Astrocyte (in vitro differentiated cells and primary cell): ENCODE measurements at regions not wholly inside any gene's neighbourhood (a gene's known extent, or its start where the extent isn't known, plus 50 kb on each side); places are given as distances from the start of the nearest gene placed in this dataset.

Source experiments
- DNase-seq: peaks from one replicate; pipeline ENCODE4 v3.0.0-alpha.2; 2010; ENCODE audit warnings: low read depth
- FAIRE-seq: peaks from 2 replicates; lab custom pipeline; 2011; peaks lifted over from hg19 to GRCh38; lab: Jason Lieb, UNC
- H2AFZ ChIP-seq: 2 replicates; pipeline ENCODE4 v1.6.0; 2012; ENCODE audit warnings: low read depth, low read length, inconsistent platforms
- H3K27ac ChIP-seq: 2 replicates; pipeline ENCODE4 v1.5.1; 2011; ENCODE audit warnings: low read depth, low read length, inconsistent platforms
- H3K27me3 ChIP-seq: 2 replicates; pipeline ENCODE4 v1.6.0; 2011; ENCODE audit warnings: low read length, inconsistent platforms; ENCODE audit not compliant: insufficient read depth
- H3K36me3 ChIP-seq: 2 replicates; pipeline ENCODE4 v1.5.1; 2011; ENCODE audit warnings: low read length, inconsistent platforms; ENCODE audit not compliant: insufficient read depth
- H3K4me1 ChIP-seq: 2 replicates; pipeline ENCODE4 v1.5.1; 2011; ENCODE audit warnings: low read length, inconsistent platforms; ENCODE audit not compliant: insufficient read depth
- H3K4me2 ChIP-seq: 2 replicates; pipeline ENCODE4 v1.6.0; 2012; ENCODE audit warnings: low read length, inconsistent platforms
- H3K4me3 ChIP-seq: 2 replicates; pipeline ENCODE4 v1.5.1; 2011; ENCODE audit warnings: low read depth, mild to moderate bottlenecking, low read length, inconsistent platforms; ENCODE audit not compliant: insufficient read depth
- H3K79me2 ChIP-seq: 2 replicates; pipeline ENCODE4 v1.6.0; 2012; ENCODE audit warnings: mild to moderate bottlenecking, low read length, inconsistent platforms; ENCODE audit not compliant: insufficient read depth
- H3K9ac ChIP-seq: 2 replicates; pipeline ENCODE4 v1.6.0; 2012; ENCODE audit warnings: mild to moderate bottlenecking, low read length, inconsistent platforms
- H3K9me3 ChIP-seq: 2 replicates; pipeline ENCODE4 v1.5.1; 2012; ENCODE audit warnings: low read depth, mild to moderate bottlenecking, low read length, inconsistent platforms; ENCODE audit not compliant: insufficient read depth
- H4K20me1 ChIP-seq: 2 replicates; pipeline ENCODE4 v1.6.0; 2012; ENCODE audit warnings: low read length, inconsistent platforms; ENCODE audit not compliant: insufficient read depth
- H3K27ac Mint-ChIP-seq: one replicate; pipeline ENCODE4 v1.8.0; 2021; ENCODE audit warnings: mild to moderate bottlenecking, mixed read lengths; ENCODE audit not compliant: unreplicated experiment
- H3K27me3 Mint-ChIP-seq: one replicate; pipeline ENCODE4 v1.8.0; 2021; ENCODE audit warnings: low read depth, mixed read lengths; ENCODE audit not compliant: unreplicated experiment
- H3K36me3 Mint-ChIP-seq: one replicate; pipeline ENCODE4 v1.8.0; 2021; ENCODE audit warnings: low read depth, mixed read lengths; ENCODE audit not compliant: unreplicated experiment
- H3K4me1 Mint-ChIP-seq: one replicate; pipeline ENCODE4 v1.8.0; 2021; ENCODE audit warnings: low read depth, mixed read lengths; ENCODE audit not compliant: unreplicated experiment
- H3K4me3 Mint-ChIP-seq: one replicate; pipeline ENCODE4 v1.8.0; 2021; ENCODE audit warnings: mild to moderate bottlenecking, moderate library complexity, mixed read lengths; ENCODE audit not compliant: unreplicated experiment
- H3K9me3 Mint-ChIP-seq: one replicate; pipeline ENCODE4 v1.8.0; 2021; ENCODE audit warnings: mild to moderate bottlenecking, mixed read lengths; ENCODE audit not compliant: unreplicated experiment
- EZH2 ChIP-seq: IDR thresholded peaks from 2 replicates; pipeline ENCODE4 v1.6.1; 2012; ENCODE audit warnings: mild to moderate bottlenecking, low read length, inconsistent platforms; ENCODE audit not compliant: insufficient read depth
- TF ChIP-seq, protein P1 (sequence below): IDR thresholded peaks from 2 replicates; pipeline ENCODE4 v1.5.1; 2011; ENCODE audit warnings: low read depth, mild to moderate bottlenecking, inconsistent platforms, low read length, moderate library complexity; ENCODE audit not compliant: insufficient read depth

DNA sequence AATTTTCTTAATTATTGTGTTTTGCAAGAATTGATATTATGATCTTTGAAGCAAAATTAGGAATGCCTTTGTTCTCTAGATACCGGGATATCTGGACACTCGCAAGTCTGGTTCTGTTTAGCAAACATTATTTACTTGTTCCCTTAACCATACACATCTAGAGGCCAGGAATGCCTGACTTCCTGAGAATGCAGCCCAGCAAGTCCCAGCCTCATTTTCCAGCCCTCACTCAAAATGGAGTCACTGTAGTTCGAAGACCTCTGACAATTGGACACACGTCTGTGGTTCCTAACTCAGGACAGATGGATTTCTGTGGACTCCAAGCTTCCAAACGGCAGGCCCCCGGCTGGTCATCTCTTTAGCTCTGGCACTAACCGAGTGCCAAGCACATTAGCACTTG lies 355.4 kb upstream of the RBFOX1 start:
- TF ChIP-seq, protein P1, sequence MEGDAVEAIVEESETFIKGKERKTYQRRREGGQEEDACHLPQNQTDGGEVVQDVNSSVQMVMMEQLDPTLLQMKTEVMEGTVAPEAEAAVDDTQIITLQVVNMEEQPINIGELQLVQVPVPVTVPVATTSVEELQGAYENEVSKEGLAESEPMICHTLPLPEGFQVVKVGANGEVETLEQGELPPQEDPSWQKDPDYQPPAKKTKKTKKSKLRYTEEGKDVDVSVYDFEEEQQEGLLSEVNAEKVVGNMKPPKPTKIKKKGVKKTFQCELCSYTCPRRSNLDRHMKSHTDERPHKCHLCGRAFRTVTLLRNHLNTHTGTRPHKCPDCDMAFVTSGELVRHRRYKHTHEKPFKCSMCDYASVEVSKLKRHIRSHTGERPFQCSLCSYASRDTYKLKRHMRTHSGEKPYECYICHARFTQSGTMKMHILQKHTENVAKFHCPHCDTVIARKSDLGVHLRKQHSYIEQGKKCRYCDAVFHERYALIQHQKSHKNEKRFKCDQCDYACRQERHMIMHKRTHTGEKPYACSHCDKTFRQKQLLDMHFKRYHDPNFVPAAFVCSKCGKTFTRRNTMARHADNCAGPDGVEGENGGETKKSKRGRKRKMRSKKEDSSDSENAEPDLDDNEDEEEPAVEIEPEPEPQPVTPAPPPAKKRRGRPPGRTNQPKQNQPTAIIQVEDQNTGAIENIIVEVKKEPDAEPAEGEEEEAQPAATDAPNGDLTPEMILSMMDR = no peak
- no peak for TF ChIP-seq EZH2
- Mint-ChIP-seq H3K4me3 (no peak overlapping the region), H3K4me1 (no peaks in the 10 kb centered on the region), H3K27me3 (no peaks in the 10 kb centered on the region), H3K27ac (no peak overlapping the region), H3K9me3 (peaks cover 1% of the 10 kb centered on the region), H3K36me3 (no peaks in the 10 kb centered on the region)
- Histone ChIP-seq H2AFZ (no peak overlapping the region), H3K9ac (no peak overlapping the region), H3K79me2 (no peaks in the 10 kb centered on the region), H4K20me1 (no peaks in the 10 kb centered on the region), H3K9me3 (no peaks in the 10 kb centered on the region), H3K27me3 (no peaks in the 10 kb centered on the region), H3K36me3 (no peaks in the 10 kb centered on the region), H3K4me3 (no peak overlapping the region), H3K4me1 (no peaks in the 10 kb centered on the region), H3K4me2 (no peak overlapping the region), H3K27ac (no peak overlapping the region)
- FAIRE-seq (no peak), DNase-seq (no peak)

DNA sequence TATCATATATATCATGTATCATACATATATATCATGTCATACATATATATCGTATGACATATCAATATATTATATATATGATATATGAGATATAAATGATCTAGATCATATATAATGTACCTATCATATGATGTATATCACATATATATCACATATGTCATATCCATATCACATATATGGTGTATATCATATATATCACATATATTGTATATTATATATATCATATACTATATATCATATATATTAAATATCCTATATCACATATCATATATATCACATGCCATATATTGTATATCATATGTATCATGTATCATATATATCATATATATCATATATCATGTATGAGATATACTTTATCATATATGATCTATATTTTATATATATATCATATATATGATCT lies 355.9 kb upstream of the RBFOX1 start:
- Histone ChIP-seq H2AFZ (no peak overlapping the region), H3K4me2 (no peak overlapping the region), H3K9me3 (no peaks in the 10 kb centered on the region), H3K27me3 (no peaks in the 10 kb centered on the region), H3K9ac (no peak overlapping the region), H3K4me3 (no peak overlapping the region), H3K27ac (no peak overlapping the region), H4K20me1 (no peaks in the 10 kb centered on the region), H3K4me1 (no peaks in the 10 kb centered on the region), H3K36me3 (no peaks in the 10 kb centered on the region), H3K79me2 (no peaks in the 10 kb centered on the region)
- Mint-ChIP-seq H3K4me1 (no peaks in the 10 kb centered on the region), H3K36me3 (no peaks in the 10 kb centered on the region), H3K9me3 (peaks cover 1% of the 10 kb centered on the region), H3K27ac (no peak overlapping the region), H3K27me3 (no peaks in the 10 kb centered on the region), H3K4me3 (no peak overlapping the region)
- DNase-seq = no peak
- TF ChIP-seq EZH2 = no peak
- TF ChIP-seq, protein P1 = no peak
- FAIRE-seq = no peak

DNA sequence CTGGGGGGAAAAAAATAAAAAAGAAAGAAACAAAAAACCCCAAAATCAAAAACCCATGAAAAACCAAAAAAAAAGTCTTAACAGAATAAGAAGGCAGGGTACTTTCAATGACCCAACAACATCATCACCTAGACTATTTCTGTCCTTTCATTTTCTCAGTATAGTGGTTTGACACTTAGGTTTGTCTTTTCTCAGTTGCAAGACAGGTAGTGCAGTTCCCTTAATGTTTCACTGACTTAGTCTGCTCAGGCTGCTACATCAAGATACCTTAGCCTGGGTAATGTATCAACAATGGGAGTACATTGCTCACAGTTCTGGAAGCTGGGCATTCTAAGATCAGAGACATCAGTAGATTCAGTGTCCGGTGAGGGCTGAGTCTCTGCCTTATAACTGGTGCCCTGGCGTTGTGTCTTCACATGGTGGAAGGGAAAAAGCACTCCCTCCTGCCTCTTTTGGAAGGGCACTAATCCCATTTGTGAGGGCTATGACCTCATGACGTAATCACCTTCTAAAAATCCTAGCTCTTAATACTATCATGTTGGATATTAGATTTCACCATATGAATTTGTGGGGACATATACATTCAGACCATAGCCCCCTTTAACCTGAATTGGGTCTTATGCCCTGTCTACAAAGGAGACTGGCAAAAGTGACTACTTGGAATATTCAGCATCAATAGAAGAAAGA lies 362.3 kb upstream of the RBFOX1 start:
- no peaks in the 10 kb centered on the region for H3K36me3 Mint-ChIP-seq
- H3K4me3 Mint-ChIP-seq = no peak overlapping the region
- peaks cover 3% of the 10 kb centered on the region for H3K9me3 Mint-ChIP-seq
- TF ChIP-seq, protein P1 = no peak
- no peak for TF ChIP-seq EZH2
- H3K27me3 ChIP-seq = no peaks in the 10 kb centered on the region
- no peak overlapping the region for H3K4me3 ChIP-seq
- no peaks in the 10 kb centered on the region for H3K4me1 ChIP-seq
- H3K4me2 ChIP-seq = no peak overlapping the region
- no peaks in the 10 kb centered on the region for H3K4me1 Mint-ChIP-seq
- H3K27ac Mint-ChIP-seq = no peak overlapping the region
- FAIRE-seq (no peak), DNase-seq (no peak)
- H4K20me1 ChIP-seq = no peaks in the 10 kb centered on the region
- no peak overlapping the region for H3K27ac ChIP-seq
- no peaks in the 10 kb centered on the region for H3K36me3 ChIP-seq
- H2AFZ ChIP-seq = no peak overlapping the region
- H3K9me3 ChIP-seq = peaks cover 5% of the 10 kb centered on the region
- H3K27me3 Mint-ChIP-seq = no peaks in the 10 kb centered on the region
- H3K9ac ChIP-seq = no peak overlapping the region
- H3K79me2 ChIP-seq = no peaks in the 10 kb centered on the region
